ENCODE measurements at regions not wholly inside any gene's neighbourhood (a gene's known extent, or its start where the extent isn't known, plus 50 kb on each side); places are given as distances from the start of the nearest gene placed in this dataset.

DNA sequence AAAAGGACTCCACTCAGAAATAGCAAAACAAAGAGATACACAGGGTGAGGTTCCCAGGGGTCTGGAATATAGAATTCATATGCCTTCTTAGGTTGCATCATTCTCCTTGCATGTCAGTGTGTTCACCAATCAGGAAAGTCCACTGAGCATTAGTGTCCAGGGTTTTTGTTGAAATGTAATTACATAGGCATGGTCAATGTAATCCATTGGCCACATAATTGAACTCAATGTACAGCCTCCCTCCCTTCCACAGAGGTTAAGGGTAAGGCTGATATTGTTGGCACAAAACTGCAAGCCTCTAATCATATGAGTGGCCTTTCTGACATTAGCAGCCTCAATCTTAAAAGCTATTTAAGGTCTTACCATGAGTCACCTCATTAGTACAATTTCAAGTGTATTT, 736.1 kb upstream of the VSTM2A start:
- Histone ChIP-seq H3K36me3 (ENCODE audit: insufficient read depth, low read length) (no peaks in the 10 kb centered on the region), H3K27ac (no peak overlapping the region), H3K4me3 (no peak overlapping the region), H3K9me3 (ENCODE audit: low read depth, low read length) (no peaks in the 10 kb centered on the region), H3K9ac (ENCODE audit: insufficient read length) (no peak overlapping the region)
- no peak for DNase-seq (ENCODE audit: low read depth, low spot score)
- no peak for TF ChIP-seq EZH2 (IDR thresholded peaks at IDR 0.05)
- TF ChIP-seq POLR2AphosphoS5 (IDR thresholded peaks at IDR 0.05; ENCODE audit: borderline replicate concordance, low read depth, low read length) = no peak

- H3K27ac ChIP-seq = no peak overlapping the region
- no peak overlapping the region for H3K4me3 ChIP-seq
- TF ChIP-seq FOXP2 (optimal IDR thresholded peaks at IDR 0.05; ENCODE audit: control extremely low read depth, extremely low read length, insufficient read depth) (no peak), POLR2AphosphoS5 (IDR thresholded peaks at IDR 0.05; ENCODE audit: borderline replicate concordance, low read depth, low read length) (no peak), EZH2 (IDR thresholded peaks at IDR 0.05) (no peak)
These were observed 730.6 kb upstream of the VSTM2A start for GRCh38 chr7:53811555-53812079.

GRCh38 chr7:53812135-53812534, 730.0 kb upstream of the VSTM2A start:
- H3K4me3 ChIP-seq = no peak overlapping the region
- H3K9ac ChIP-seq (ENCODE audit: insufficient read length) = no peak overlapping the region
- H3K27ac ChIP-seq = no peak overlapping the region
- DNase-seq (ENCODE audit: low read depth, low spot score) = no peak
- H3K9me3 ChIP-seq (ENCODE audit: low read depth, low read length) = no peaks in the 10 kb centered on the region
- no peaks in the 10 kb centered on the region for H3K36me3 ChIP-seq (ENCODE audit: insufficient read depth, low read length)
- no peak for TF ChIP-seq FOXP2 (optimal IDR thresholded peaks at IDR 0.05; ENCODE audit: control extremely low read depth, extremely low read length, insufficient read depth)
- no peak for TF ChIP-seq POLR2AphosphoS5 (IDR thresholded peaks at IDR 0.05; ENCODE audit: borderline replicate concordance, low read depth, low read length)
- no peak for TF ChIP-seq EZH2 (IDR thresholded peaks at IDR 0.05)

More at GRCh38 chr7:53811555-53812079, 730.6 kb upstream of the VSTM2A start:
- DNase-seq (ENCODE audit: low read depth, low spot score) = no peak
- Histone ChIP-seq H3K36me3 (ENCODE audit: insufficient read depth, low read length) (no peaks in the 10 kb centered on the region), H3K9me3 (ENCODE audit: low read depth, low read length) (no peaks in the 10 kb centered on the region), H3K9ac (ENCODE audit: insufficient read length) (no peak overlapping the region)

- no peak for DNase-seq (ENCODE audit: low read depth, low spot score)
- H3K4me3 ChIP-seq = no peak overlapping the region
- TF ChIP-seq EZH2 (IDR thresholded peaks at IDR 0.05) (no peak), FOXP2 (optimal IDR thresholded peaks at IDR 0.05; ENCODE audit: control extremely low read depth, extremely low read length, insufficient read depth) (no peak), POLR2AphosphoS5 (IDR thresholded peaks at IDR 0.05; ENCODE audit: borderline replicate concordance, low read depth, low read length) (no peak)
- H3K27ac ChIP-seq = no peak overlapping the region
- H3K9me3 ChIP-seq (ENCODE audit: low read depth, low read length) = no peaks in the 10 kb centered on the region
- no peaks in the 10 kb centered on the region for H3K36me3 ChIP-seq (ENCODE audit: insufficient read depth, low read length)
- no peak overlapping the region for H3K9ac ChIP-seq (ENCODE audit: insufficient read length)
These were observed 706.9 kb upstream of the VSTM2A start for GRCh38 chr7:53835301-53835700.

GRCh38 chr7:53877688-53878087, 664.5 kb upstream of the VSTM2A start:
- H3K27ac ChIP-seq = no peak overlapping the region
- TF ChIP-seq FOXP2 (optimal IDR thresholded peaks at IDR 0.05; ENCODE audit: control extremely low read depth, extremely low read length, insufficient read depth) (no peak), POLR2AphosphoS5 (IDR thresholded peaks at IDR 0.05; ENCODE audit: borderline replicate concordance, low read depth, low read length) (no peak), EZH2 (IDR thresholded peaks at IDR 0.05) (no peak)
- no peak overlapping the region for H3K4me3 ChIP-seq
- no peak for DNase-seq (ENCODE audit: low read depth, low spot score)
- no peaks in the 10 kb centered on the region for H3K36me3 ChIP-seq (ENCODE audit: insufficient read depth, low read length)
- no peaks in the 10 kb centered on the region for H3K9me3 ChIP-seq (ENCODE audit: low read depth, low read length)
- no peak overlapping the region for H3K9ac ChIP-seq (ENCODE audit: insufficient read length)

DNA sequence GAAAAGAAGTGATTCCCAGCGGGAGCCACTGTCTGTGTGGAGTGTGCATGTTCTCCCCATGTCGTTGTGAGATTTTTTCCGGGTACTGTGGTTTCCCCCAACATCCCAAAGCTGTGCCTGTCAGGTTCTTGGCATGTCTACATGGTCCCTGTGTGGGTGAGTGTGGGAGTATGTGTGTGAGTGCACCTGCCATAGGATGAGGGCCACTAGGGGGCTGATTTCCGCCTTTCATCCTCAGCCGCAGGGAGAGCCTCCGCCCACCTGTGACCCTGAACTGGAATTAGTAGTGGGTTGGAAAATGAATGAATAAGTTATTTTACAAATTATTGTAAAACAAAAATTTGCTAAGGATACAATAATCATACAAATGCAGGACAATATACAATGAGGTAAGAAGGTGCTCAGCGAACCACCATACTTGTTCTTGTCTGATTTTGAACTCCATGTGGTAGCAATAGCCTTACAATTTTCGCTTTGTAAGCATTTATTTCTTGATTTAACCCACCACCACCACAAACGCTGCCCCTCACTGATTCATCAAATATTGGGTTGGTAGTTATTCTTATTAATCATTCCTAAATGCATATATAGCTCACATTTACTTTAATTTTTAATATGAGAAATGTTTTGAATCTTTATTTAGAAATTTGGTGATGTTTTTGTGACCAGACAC, 641.2 kb upstream of the VSTM2A start:
- no peak overlapping the region for H3K9ac ChIP-seq (ENCODE audit: insufficient read length)
- H3K4me3 ChIP-seq = no peak overlapping the region
- no peak overlapping the region for H3K27ac ChIP-seq
- no peaks in the 10 kb centered on the region for H3K9me3 ChIP-seq (ENCODE audit: low read depth, low read length)
- no peaks in the 10 kb centered on the region for H3K36me3 ChIP-seq (ENCODE audit: insufficient read depth, low read length)
- TF ChIP-seq EZH2 (IDR thresholded peaks at IDR 0.05) = no peak
- no peak for DNase-seq (ENCODE audit: low read depth, low spot score)

DNA sequence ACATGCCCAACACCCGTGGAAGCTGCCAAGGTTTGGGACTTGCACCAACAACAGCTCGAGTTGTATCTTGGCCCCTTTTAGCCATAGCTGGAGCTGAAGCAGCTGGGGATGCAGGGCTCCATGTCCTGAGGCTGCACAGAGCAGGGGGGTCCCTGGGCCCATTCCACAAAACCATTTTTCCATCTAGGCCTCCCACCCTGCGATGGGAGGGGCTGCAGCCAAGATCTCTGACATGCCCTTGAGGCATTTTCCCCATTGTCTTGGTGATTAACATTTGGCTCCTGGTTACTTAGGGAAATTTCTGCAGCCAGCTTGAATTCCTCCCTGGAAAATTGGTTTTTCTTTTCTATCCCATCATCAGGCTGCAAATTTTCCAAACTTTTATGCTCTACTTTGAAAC, 637.8 kb upstream of the VSTM2A start:
- TF ChIP-seq FOXP2 (optimal IDR thresholded peaks at IDR 0.05; ENCODE audit: control extremely low read depth, extremely low read length, insufficient read depth) (no peak), POLR2AphosphoS5 (IDR thresholded peaks at IDR 0.05; ENCODE audit: borderline replicate concordance, low read depth, low read length) (no peak), EZH2 (IDR thresholded peaks at IDR 0.05) (no peak)
- no peak for DNase-seq (ENCODE audit: low read depth, low spot score)
- H3K4me3 ChIP-seq = no peak overlapping the region
- H3K9ac ChIP-seq (ENCODE audit: insufficient read length) = no peak overlapping the region
- no peak overlapping the region for H3K27ac ChIP-seq
- no peaks in the 10 kb centered on the region for H3K9me3 ChIP-seq (ENCODE audit: low read depth, low read length)
- no peaks in the 10 kb centered on the region for H3K36me3 ChIP-seq (ENCODE audit: insufficient read depth, low read length)

DNA sequence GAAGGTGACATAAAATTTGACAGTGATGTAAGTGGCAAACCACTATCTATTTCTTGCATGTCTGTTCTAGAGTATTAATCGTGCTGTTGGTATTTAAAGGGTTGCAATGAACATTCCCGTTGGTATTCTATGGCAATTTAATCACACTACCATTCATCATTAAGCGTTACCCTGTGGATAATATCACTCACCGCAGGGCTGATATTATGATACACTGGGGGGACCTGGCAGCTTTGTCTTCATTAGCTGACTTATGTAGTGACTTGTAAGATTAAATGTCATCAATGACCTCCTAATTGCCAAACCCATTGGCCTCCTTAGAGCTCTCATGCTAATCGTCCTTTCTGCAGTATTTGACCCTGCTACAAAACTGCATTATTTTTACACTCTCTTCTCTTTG, 624.5 kb upstream of the VSTM2A start:
- no peak overlapping the region for H3K27ac ChIP-seq
- TF ChIP-seq POLR2AphosphoS5 (IDR thresholded peaks at IDR 0.05; ENCODE audit: borderline replicate concordance, low read depth, low read length) (no peak), FOXP2 (optimal IDR thresholded peaks at IDR 0.05; ENCODE audit: control extremely low read depth, extremely low read length, insufficient read depth) (no peak), EZH2 (IDR thresholded peaks at IDR 0.05) (no peak)
- H3K4me3 ChIP-seq = no peak overlapping the region
- H3K36me3 ChIP-seq (ENCODE audit: insufficient read depth, low read length) = no peaks in the 10 kb centered on the region
- DNase-seq (ENCODE audit: low read depth, low spot score) = no peak
- H3K9ac ChIP-seq (ENCODE audit: insufficient read length) = no peak overlapping the region
- H3K9me3 ChIP-seq (ENCODE audit: low read depth, low read length) = no peaks in the 10 kb centered on the region

GRCh38 chr7:53920011-53920410, 622.2 kb upstream of the VSTM2A start:
- no peak overlapping the region for H3K27ac ChIP-seq
- DNase-seq (ENCODE audit: low read depth, low spot score) = no peak
- H3K4me3 ChIP-seq = no peak overlapping the region
- no peaks in the 10 kb centered on the region for H3K9me3 ChIP-seq (ENCODE audit: low read depth, low read length)
- no peak overlapping the region for H3K9ac ChIP-seq (ENCODE audit: insufficient read length)
- TF ChIP-seq POLR2AphosphoS5 (IDR thresholded peaks at IDR 0.05; ENCODE audit: borderline replicate concordance, low read depth, low read length) (no peak), EZH2 (IDR thresholded peaks at IDR 0.05) (no peak), FOXP2 (optimal IDR thresholded peaks at IDR 0.05; ENCODE audit: control extremely low read depth, extremely low read length, insufficient read depth) (no peak)
- no peaks in the 10 kb centered on the region for H3K36me3 ChIP-seq (ENCODE audit: insufficient read depth, low read length)
